Activated naive CD8-positive, alpha-beta T cell treated with anti-CD3 and anti-CD28 coated beads, Interleukin-2, amount 50 U/mL, for 24 hours (primary cell): ENCODE measurements at regions not wholly inside any gene's neighbourhood (a gene's known extent, or its start where the extent isn't known, plus 50 kb on each side); places are given as distances from the start of the nearest gene placed in this dataset.

ENCODE experiments used
- ATAC-seq: fragments of 150-1000 bp; cut with Tn5 transposase; one replicate; pipeline ENCODE4 v1.10.0; 2021
- DNase-seq: peaks from one replicate; pipeline ENCODE4 v3.0.0; 2021
- H3K27ac Mint-ChIP-seq: one replicate; pipeline ENCODE4 v1.8.0; 2021; ENCODE audit warnings: mild to moderate bottlenecking, mixed read lengths
- H3K27me3 Mint-ChIP-seq: one replicate; pipeline ENCODE4 v1.8.0; 2021; ENCODE audit warnings: mixed read lengths
- H3K36me3 Mint-ChIP-seq: one replicate; pipeline ENCODE4 v1.8.0; 2021; ENCODE audit warnings: low read depth, mixed read lengths
- H3K4me1 Mint-ChIP-seq: one replicate; pipeline ENCODE4 v1.8.0; 2021; ENCODE audit warnings: mixed read lengths
- H3K4me3 Mint-ChIP-seq: one replicate; pipeline ENCODE4 v1.8.0; 2021; ENCODE audit warnings: mild to moderate bottlenecking, moderate library complexity, mixed read lengths
- H3K9me3 Mint-ChIP-seq: one replicate; pipeline ENCODE4 v1.8.0; 2021; ENCODE audit warnings: mixed read lengths

DNA sequence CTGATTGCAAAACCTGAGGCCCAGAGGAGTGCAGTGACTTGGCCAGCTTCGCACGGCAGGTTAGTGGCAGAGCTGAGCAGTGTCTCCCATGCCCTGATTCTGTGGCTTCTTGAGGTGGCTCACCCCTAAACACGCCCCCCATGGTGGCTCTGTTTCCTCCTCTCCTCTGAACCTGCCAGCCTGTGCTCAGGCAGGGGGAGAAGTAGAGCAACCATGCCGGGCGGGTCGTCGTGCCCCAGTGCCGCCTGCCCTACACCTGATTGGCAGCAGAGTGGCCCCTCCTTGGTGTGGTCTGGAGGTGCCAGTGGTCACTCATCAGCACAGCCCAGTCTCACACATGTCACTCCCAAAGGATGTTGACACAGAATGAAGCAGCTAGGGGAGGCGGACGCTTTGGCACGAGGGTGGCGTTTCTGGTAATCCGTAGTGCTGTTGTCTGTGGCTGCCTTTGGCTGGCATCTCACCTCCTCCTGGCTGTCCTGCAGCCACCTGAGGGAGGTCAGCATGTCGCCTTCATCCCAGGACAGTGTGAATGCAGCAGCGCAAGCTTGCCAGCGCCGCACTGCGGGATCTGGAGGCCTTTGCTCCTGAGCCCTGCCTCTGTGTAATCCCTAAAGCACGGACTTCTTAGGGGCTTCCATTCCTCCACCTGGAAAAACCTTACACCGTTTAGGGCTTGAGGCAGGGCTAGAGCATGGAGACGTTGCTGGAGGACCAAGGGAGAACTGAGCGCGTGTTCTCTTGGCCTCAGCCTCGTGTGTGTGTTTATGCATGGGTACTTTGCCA, 294.7 kb downstream of the SEC14L1 start:
- H3K27me3 Mint-ChIP-seq: no peaks in the 10 kb centered on the region
- H3K36me3 Mint-ChIP-seq: no peaks in the 10 kb centered on the region
- H3K4me1 Mint-ChIP-seq: peaks cover 97% of the 10 kb centered on the region
- DNase-seq (peak; percentile 25), ATAC-seq (peak; percentile 31)
- peak overlapping the region; percentile 88 for H3K27ac Mint-ChIP-seq
- H3K9me3 Mint-ChIP-seq: no peaks in the 10 kb centered on the region
- peak overlapping the region; percentile 79 for H3K4me3 Mint-ChIP-seq

DNA sequence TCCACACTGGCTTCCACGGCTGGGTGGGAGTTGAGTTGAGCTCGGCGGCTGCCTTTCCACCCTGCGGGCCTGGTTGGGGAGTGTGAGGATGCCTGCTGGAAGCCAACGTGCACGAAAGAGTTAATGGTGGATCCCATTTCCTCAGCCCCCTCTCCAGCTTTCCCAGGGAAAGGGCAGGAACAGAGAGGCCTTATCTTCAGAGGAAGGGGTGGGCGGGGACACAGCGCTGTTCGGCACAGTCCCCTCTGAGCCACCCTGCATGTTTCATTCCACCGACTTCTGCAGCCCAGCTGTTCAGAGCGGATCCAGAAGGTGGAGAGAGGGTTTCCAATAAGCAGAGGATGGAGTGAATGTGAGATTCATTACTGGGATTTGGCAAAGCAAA, 295.3 kb downstream of the SEC14L1 start:
- H3K4me3 Mint-ChIP-seq: peak overlapping the region; percentile 79

GRCh38 chr17:77436481-77436880, 295.7 kb downstream of the SEC14L1 start:
- ATAC-seq (no peak), DNase-seq (no peak)
- no peaks in the 10 kb centered on the region for H3K36me3 Mint-ChIP-seq
- H3K27me3 Mint-ChIP-seq: no peaks in the 10 kb centered on the region
- H3K4me1 Mint-ChIP-seq: peaks cover 97% of the 10 kb centered on the region
- no peak overlapping the region for H3K27ac Mint-ChIP-seq
- peak overlapping the region; percentile 79 for H3K4me3 Mint-ChIP-seq
- no peaks in the 10 kb centered on the region for H3K9me3 Mint-ChIP-seq

More for the DNA sequence above, 295.3 kb downstream of the SEC14L1 start:
- peaks cover 97% of the 10 kb centered on the region for H3K4me1 Mint-ChIP-seq
- no peaks in the 10 kb centered on the region for H3K36me3 Mint-ChIP-seq
- no peaks in the 10 kb centered on the region for H3K9me3 Mint-ChIP-seq
- ATAC-seq: no peak
- no peaks in the 10 kb centered on the region for H3K27me3 Mint-ChIP-seq
- DNase-seq: peak; percentile 29
- H3K27ac Mint-ChIP-seq: peak overlapping the region; percentile 74

DNA sequence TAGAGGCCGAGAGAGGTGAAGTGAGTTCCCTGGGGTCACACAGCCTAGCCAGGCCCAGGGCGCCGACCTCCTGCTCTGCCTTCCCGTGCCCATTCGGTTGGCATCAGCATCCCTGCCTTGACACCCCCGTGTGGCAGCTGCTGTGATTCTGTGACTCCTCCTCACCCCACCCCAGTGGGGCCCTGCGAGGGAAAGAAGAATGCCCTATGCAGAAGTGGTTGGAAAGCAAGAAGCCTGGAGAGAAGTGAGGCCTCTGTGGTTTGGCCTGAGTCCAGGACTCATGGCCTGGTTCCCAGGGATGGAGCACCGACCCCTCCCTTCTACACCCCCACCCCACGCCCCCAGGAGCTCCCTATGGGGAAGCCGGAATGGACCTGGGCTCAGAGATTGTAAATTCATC, 296.2 kb downstream of the SEC14L1 start:
- Mint-ChIP-seq H3K9me3 (no peaks in the 10 kb centered on the region), H3K4me1 (peaks cover 97% of the 10 kb centered on the region), H3K36me3 (no peaks in the 10 kb centered on the region), H3K27me3 (no peaks in the 10 kb centered on the region), H3K27ac (peak overlapping the region; percentile 70), H3K4me3 (peak overlapping the region; percentile 79)
- no peak for ATAC-seq
- peak; percentile 30 for DNase-seq

GRCh38 chr17:77437747-77438146, 297.0 kb downstream of the SEC14L1 start:
- Mint-ChIP-seq H3K4me1 (peaks cover 98% of the 10 kb centered on the region), H3K9me3 (no peaks in the 10 kb centered on the region)

GRCh38 chr17:77438241-77439188, 297.7 kb downstream of the SEC14L1 start:
- Mint-ChIP-seq H3K4me3 (no peak overlapping the region), H3K36me3 (no peaks in the 10 kb centered on the region), H3K27me3 (no peaks in the 10 kb centered on the region), H3K4me1 (peaks cover 99% of the 10 kb centered on the region), H3K27ac (peak overlapping the region; percentile 72), H3K9me3 (no peaks in the 10 kb centered on the region)
- ATAC-seq: no peak
- no peak for DNase-seq

More at GRCh38 chr17:77437747-77438146, 297.0 kb downstream of the SEC14L1 start:
- ATAC-seq (no peak), DNase-seq (no peak)
- Mint-ChIP-seq H3K27me3 (no peaks in the 10 kb centered on the region), H3K36me3 (no peaks in the 10 kb centered on the region), H3K27ac (peak overlapping the region; percentile 70), H3K4me3 (no peak overlapping the region)

DNA sequence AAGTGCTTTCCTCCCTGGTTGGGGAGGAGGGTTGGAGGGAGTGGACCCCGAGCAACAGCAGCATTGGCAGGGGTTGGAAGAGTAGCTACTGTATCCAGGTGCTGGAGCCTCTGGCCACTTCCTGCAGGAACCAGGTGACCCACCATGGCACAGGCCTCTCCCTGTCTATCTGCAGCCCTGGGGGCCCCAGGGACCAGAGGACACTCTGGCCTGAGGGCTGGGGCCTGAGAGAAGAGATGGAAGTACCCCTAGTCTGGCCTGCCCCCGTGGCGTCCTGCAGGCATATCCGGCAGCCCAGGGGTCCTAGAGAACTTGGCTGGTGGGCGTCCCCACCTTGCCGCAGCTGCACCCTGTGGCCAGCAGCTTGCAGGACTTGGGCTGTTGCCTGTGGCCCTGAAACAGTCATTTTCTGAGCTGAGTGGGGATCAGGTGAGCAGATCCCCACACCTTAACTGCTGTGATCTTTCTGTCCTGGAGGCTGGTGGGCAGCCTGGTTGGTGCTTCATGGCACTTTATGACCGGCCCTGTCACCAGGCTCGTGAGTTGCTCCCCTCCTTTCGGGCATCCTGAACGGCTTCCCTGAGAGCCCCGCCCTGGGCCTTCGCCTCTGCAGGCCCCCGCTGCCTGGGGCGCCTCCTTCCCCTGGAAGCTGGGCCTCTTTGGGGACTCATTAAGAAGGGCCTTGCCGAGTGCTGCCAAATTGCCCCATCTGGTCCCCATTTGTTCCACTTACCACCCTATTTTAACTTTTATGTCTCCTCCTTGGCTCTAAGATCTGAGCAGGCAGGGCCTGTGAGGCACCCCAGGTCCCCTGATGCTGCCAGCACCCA, 298.6 kb downstream of the SEC14L1 start:
- Mint-ChIP-seq H3K36me3 (no peaks in the 10 kb centered on the region), H3K4me1 (peaks cover 99% of the 10 kb centered on the region), H3K27ac (peak overlapping the region; percentile 86), H3K27me3 (no peaks in the 10 kb centered on the region), H3K9me3 (no peaks in the 10 kb centered on the region), H3K4me3 (peak overlapping the region; percentile 16)
- ATAC-seq (no peak), DNase-seq (no peak)

GRCh38 chr17:77440560-77440981, 299.8 kb downstream of the SEC14L1 start:
- H3K36me3 Mint-ChIP-seq: no peaks in the 10 kb centered on the region
- peaks cover 99% of the 10 kb centered on the region for H3K4me1 Mint-ChIP-seq
- H3K27me3 Mint-ChIP-seq: no peaks in the 10 kb centered on the region
- peak overlapping the region; percentile 68 for H3K4me3 Mint-ChIP-seq
- peak overlapping the region; percentile 97 for H3K27ac Mint-ChIP-seq
- no peak for DNase-seq
- no peaks in the 10 kb centered on the region for H3K9me3 Mint-ChIP-seq
- ATAC-seq: no peak

DNA sequence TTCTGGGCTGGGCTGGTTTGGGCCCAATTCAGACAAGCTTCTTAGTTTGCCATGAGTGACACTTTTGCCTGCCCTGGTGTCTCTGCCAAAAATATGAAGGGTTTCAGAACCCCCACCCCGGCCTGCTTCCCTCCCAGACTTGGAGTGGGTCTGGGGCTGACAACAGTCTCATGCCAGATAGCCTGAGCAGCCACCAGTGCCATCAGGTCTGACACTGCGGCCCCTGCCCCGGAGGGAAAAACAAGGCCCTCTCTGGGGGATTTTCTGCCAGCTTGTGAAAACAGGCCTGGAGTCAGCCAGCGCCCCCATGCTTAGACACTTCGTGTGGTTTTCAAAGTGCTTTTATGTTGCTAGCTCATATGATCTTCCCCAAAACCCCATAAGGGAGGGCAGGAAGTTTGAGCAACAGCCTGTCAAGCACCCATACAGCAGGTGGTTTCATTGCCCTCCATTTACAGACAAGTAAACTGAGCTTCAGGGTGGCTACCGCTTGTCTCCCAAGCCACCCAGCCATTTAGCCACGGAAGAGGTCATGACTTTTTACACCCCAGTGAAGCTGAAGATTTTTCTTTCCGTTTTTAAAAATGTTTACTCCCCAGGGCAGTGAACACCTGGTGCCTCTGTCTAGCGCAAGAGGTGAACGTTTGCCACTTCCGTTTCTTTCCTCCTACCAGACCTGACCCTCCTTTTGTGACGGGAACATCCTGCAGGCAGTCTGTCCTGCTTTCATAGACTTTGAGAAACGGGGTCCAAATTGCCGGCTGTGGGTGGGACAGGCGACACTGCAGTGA, 300.6 kb downstream of the SEC14L1 start:
- ATAC-seq: peak; percentile 60
- H3K4me3 Mint-ChIP-seq: peak overlapping the region; percentile 68

GRCh38 chr17:77441940-77442339, 301.2 kb downstream of the SEC14L1 start:
- ATAC-seq (peak; percentile 27), DNase-seq (no peak)
- Mint-ChIP-seq H3K27me3 (no peaks in the 10 kb centered on the region), H3K4me3 (peak overlapping the region; percentile 68), H3K27ac (peak overlapping the region; percentile 97), H3K36me3 (no peaks in the 10 kb centered on the region), H3K9me3 (no peaks in the 10 kb centered on the region), H3K4me1 (peaks cover 99% of the 10 kb centered on the region)

More for the DNA sequence above, 300.6 kb downstream of the SEC14L1 start:
- Mint-ChIP-seq H3K27me3 (no peaks in the 10 kb centered on the region), H3K4me1 (peaks cover 99% of the 10 kb centered on the region), H3K9me3 (no peaks in the 10 kb centered on the region), H3K36me3 (no peaks in the 10 kb centered on the region), H3K27ac (peak overlapping the region; percentile 97)
- peak; percentile 75 for DNase-seq

DNA sequence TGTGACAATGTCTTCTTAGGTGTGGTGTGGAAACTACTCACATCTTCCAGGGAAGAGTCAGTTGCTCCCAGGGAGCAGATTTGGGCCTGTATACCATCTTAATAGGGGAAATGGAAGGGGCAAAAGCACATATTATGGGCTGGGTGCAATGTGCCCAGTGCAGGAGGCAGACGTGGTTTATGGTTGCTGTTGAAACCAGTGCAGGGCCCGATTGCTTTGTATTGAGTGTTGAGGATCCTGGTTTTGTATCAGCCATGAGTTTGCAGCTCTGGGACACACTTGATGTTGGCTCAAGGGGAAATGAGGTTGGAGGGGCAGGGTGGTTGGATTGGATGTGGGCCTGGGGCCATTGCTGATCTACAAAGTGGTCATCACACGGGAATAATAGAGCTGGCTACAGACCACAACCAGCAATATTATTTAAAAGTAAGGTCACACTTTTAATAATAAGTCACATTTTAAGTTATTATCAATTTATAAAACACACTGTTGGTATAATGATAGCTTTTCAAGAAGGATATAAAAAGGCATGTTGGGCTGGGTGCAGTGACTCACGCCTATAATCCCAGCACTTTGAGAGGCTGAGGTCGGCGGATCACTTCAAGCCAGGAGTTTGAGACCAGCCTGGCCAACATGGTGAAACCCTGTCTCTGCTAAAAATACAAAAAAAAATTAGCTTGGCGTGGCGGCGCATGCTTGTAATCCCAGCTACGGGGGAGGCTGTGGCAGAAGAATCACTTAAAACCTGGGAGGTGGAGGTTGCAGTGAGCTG, 302.4 kb downstream of the SEC14L1 start:
- DNase-seq (no peak), ATAC-seq (no peak)
- no peaks in the 10 kb centered on the region for H3K9me3 Mint-ChIP-seq
- peak overlapping the region; percentile 98 for H3K27ac Mint-ChIP-seq
- peaks cover 2% of the 10 kb centered on the region for H3K36me3 Mint-ChIP-seq
- no peaks in the 10 kb centered on the region for H3K27me3 Mint-ChIP-seq
- peaks cover 97% of the 10 kb centered on the region for H3K4me1 Mint-ChIP-seq
- peak overlapping the region; percentile 7 for H3K4me3 Mint-ChIP-seq

DNA sequence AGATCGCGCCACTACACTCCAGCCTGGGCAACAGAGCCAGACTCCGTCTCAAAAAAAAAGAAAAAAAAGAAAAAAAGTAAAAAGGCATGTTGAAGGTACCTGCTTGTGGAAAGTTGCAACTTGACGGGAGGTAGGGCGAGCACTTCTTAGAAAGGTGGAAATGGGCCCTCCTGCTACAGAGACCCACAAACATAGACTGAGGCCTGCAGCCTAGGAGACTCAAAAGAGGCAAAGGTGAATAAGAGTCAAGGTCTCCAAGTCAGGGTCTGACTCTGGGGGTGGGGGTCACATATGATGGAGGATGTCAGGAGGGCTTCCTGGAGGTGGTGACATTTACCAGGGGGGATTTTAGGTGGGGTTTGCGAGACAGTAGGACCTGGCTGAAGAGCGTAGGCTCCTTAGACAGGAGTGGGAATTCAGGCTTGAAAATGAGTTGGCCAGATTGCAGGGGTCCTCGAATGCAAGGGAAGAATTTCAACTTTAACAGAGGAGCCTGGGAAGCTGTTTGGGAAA, 303.0 kb downstream of the SEC14L1 start:
- Mint-ChIP-seq H3K36me3 (peaks cover 2% of the 10 kb centered on the region), H3K27ac (peak overlapping the region; percentile 98), H3K9me3 (no peaks in the 10 kb centered on the region), H3K4me1 (peaks cover 94% of the 10 kb centered on the region), H3K27me3 (no peaks in the 10 kb centered on the region), H3K4me3 (peak overlapping the region; percentile 7)
- ATAC-seq (no peak), DNase-seq (no peak)

- H3K9me3 Mint-ChIP-seq: no peaks in the 10 kb centered on the region
- ATAC-seq (peak; percentile 1), DNase-seq (no peak)
- H3K4me3 Mint-ChIP-seq: peak overlapping the region; percentile 63
- H3K27ac Mint-ChIP-seq: peak overlapping the region; percentile 98
- H3K36me3 Mint-ChIP-seq: peaks cover 2% of the 10 kb centered on the region
- H3K27me3 Mint-ChIP-seq: no peaks in the 10 kb centered on the region
- peaks cover 94% of the 10 kb centered on the region for H3K4me1 Mint-ChIP-seq
These were observed 303.8 kb downstream of the SEC14L1 start for GRCh38 chr17:77444628-77444983.
